HepG2 (cell line): ENCODE measurements at regions not wholly inside any gene's neighbourhood (a gene's known extent, or its start where the extent isn't known, plus 50 kb on each side); places are given as distances from the start of the nearest gene placed in this dataset.

Source experiments
- ATAC-seq: fragments of 200-7000 bp; cut with Tn5 transposase; 3 replicates; pipeline ENCODE4 v1.9.1; 2020; ENCODE audit warnings: mild to moderate bottlenecking, moderate library complexity
- BruUV-seq: library from RNA; stranded (reverse); fragments of 400-500 nt; replicated peaks from 2 replicates; lab custom pipeline; 2021; lab: Mats Ljungman, UMichigan
- CTCF ChIA-PET: fragments of 300-600 bp; formaldehyde crosslinking; extraction: SDS; loops from one replicate; lab custom pipeline; 2021; ENCODE audit warnings: low total read pairs, inconsistent platforms, low intra/inter-chr PET ratio; lab: Yijun Ruan, JAX
- POLR2A ChIA-PET: fragments of 350-600 bp; sonication (Branson Sonifier 250); formaldehyde crosslinking; loops from one replicate; lab custom pipeline; 2020; ENCODE audit warnings: antibody characterized with exemption, inconsistent platforms; lab: Yijun Ruan, JAX
- DNase-seq: peaks from one replicate; pipeline ENCODE4 v3.0.0-alpha.2; 2015; ENCODE audit warnings: low spot score
- FAIRE-seq: peaks from 3 replicates; lab custom pipeline; 2011; peaks lifted over from hg19 to GRCh38; lab: Jason Lieb, UNC
- H2AFZ ChIP-seq: one replicate; pipeline ENCODE4 v1.6.1; 2011; ENCODE audit warnings: low read length, inconsistent platforms
- H3K27ac ChIP-seq: fragments of 300-600 bp; 3 replicates; pipeline ENCODE4 v1.8.0; 2011; ENCODE audit warnings: mixed run types, mild to moderate bottlenecking, mixed read lengths, low read length, inconsistent platforms; ENCODE audit not compliant: insufficient read depth; ENCODE audit errors: extremely low read length
- H3K27me3 ChIP-seq, 2 experiments: fragments of 200-600 bp in 1 of 2; 2 replicates in 1 of 2; 3 replicates in 1 of 2; pipeline versions ENCODE4 v1.6.0 to v1.8.0; 2011; ENCODE audit warnings: low read length in 2 of 2, mild to moderate bottlenecking in 2 of 2, moderate library complexity in 2 of 2, inconsistent platforms in 1 of 2; ENCODE audit not compliant: insufficient read depth in 2 of 2, control insufficient read depth in 1 of 2
- H3K36me3 ChIP-seq, 2 experiments: fragments of 200-600 bp in 1 of 2; replicated peaks in 1 of 2; 2 replicates in 1 of 2; 3 replicates in 1 of 2; pipeline versions ENCODE4 v1.5.1 to v1.8.0; 2011; ENCODE audit warnings: low read length in 2 of 2, inconsistent platforms in 1 of 2; ENCODE audit not compliant: insufficient read depth in 2 of 2, control insufficient read depth in 1 of 2
- H3K4me1 ChIP-seq: 2 replicates; pipeline ENCODE4 v1.5.1; 2012; ENCODE audit warnings: low read length, inconsistent platforms; ENCODE audit not compliant: insufficient read depth
- H3K4me2 ChIP-seq: 2 replicates; pipeline ENCODE4 v1.6.0; 2011; ENCODE audit warnings: low read depth, low read length, inconsistent platforms
- H3K4me3 ChIP-seq, 3 experiments: fragments of 200-600 bp in 1 of 3; sonication (generic), shearing (Covaris generic) in 1 of 3; replicated peaks in 1 of 3; 2 replicates each; pipeline ENCODE4 v1.5.1; 2011 to 2016; ENCODE audit warnings: low read length in 3 of 3, inconsistent platforms in 2 of 3, low read depth in 2 of 3, mild to moderate bottlenecking in 2 of 3, control low read depth in 1 of 3, mixed read lengths in 1 of 3; ENCODE audit not compliant: insufficient read depth in 1 of 3
- H3K79me2 ChIP-seq: one replicate; pipeline ENCODE4 v1.6.1; 2011; ENCODE audit warnings: low read length, inconsistent platforms; ENCODE audit not compliant: insufficient read depth
- H3K9ac ChIP-seq: 2 replicates; pipeline ENCODE4 v1.6.0; 2011; ENCODE audit warnings: mild to moderate bottlenecking, low read depth, low read length, inconsistent platforms; ENCODE audit not compliant: insufficient read depth
- H3K9me3 ChIP-seq: 2 replicates; pipeline ENCODE4 v1.5.1; 2012; ENCODE audit warnings: mild to moderate bottlenecking, low read length
- H4K20me1 ChIP-seq: 2 replicates; pipeline ENCODE4 v1.6.0; 2011; ENCODE audit warnings: inconsistent platforms, mild to moderate bottlenecking, low read length, moderate library complexity; ENCODE audit not compliant: insufficient read depth
- ARHGAP35 ChIP-seq: sonication (generic); formaldehyde crosslinking; IDR thresholded peaks from 2 replicates; pipeline ENCODE4 v1.9.0; 2022; ENCODE audit warnings: mild to moderate bottlenecking, inconsistent platforms, moderate library complexity, missing genetic modification reagents, borderline replicate concordance
- GPN1 ChIP-seq: sonication (generic); formaldehyde crosslinking; IDR thresholded peaks from 2 replicates; pipeline ENCODE4 v1.5.1; 2020; ENCODE audit warnings: missing genetic modification reagents, borderline replicate concordance
- HDAC1 ChIP-seq: sonication (generic); formaldehyde crosslinking; IDR thresholded peaks from 2 replicates; pipeline ENCODE4 v1.5.1; 2020; ENCODE audit warnings: mild to moderate bottlenecking, missing genetic modification reagents
- MAFF ChIP-seq: IDR thresholded peaks from 2 replicates; pipeline ENCODE4 v1.6.1; 2011; ENCODE audit warnings: low read depth, low read length, improper control_type of control experiment
- SOX6 ChIP-seq, 2 experiments: fragments of 450-650 bp in 1 of 2; sonication (generic) in 1 of 2; formaldehyde crosslinking in 1 of 2; IDR thresholded peaks; 2 replicates each; pipeline versions ENCODE4 v1.4.0 to v1.6.1; 2017 to 2020; ENCODE audit warnings: antibody characterized with exemption in 1 of 2, mild to moderate bottlenecking in 1 of 2, missing genetic modification reagents in 1 of 2
- TAF15 ChIP-seq: fragments of 200-400 bp; formaldehyde crosslinking; IDR thresholded peaks from one replicate; pipeline ENCODE4 v1.6.1; 2018; ENCODE audit warnings: mild to moderate bottlenecking, low read depth, low read length; ENCODE audit not compliant: poor library complexity, severe bottlenecking
- ZNF225 ChIP-seq: sonication (generic); formaldehyde crosslinking; IDR thresholded peaks from 2 replicates; pipeline ENCODE4 v1.4.0; 2020; ENCODE audit warnings: mild to moderate bottlenecking, missing genetic modification reagents
- ZNF251 ChIP-seq: sonication (generic); formaldehyde crosslinking; IDR thresholded peaks from 2 replicates; pipeline ENCODE4 v1.9.0; 2021; ENCODE audit warnings: mild to moderate bottlenecking, missing genetic modification reagents
- ZNF264 ChIP-seq: sonication (generic); formaldehyde crosslinking; IDR thresholded peaks from 2 replicates; pipeline ENCODE4 v1.4.0; 2020; ENCODE audit warnings: missing genetic modification reagents
- ZNF329 ChIP-seq: sonication (generic); formaldehyde crosslinking; IDR thresholded peaks from 2 replicates; pipeline ENCODE4 v1.9.0; 2021; ENCODE audit warnings: low read depth, mild to moderate bottlenecking, missing genetic modification reagents
- ZNF383 ChIP-seq: sonication (generic); formaldehyde crosslinking; IDR thresholded peaks from 2 replicates; pipeline ENCODE4 v1.4.0; 2020; ENCODE audit warnings: missing genetic modification reagents, mild to moderate bottlenecking, borderline replicate concordance
- ZNF607 ChIP-seq: sonication (generic); formaldehyde crosslinking; IDR thresholded peaks from 2 replicates; pipeline ENCODE4 v1.5.1; 2020; ENCODE audit warnings: missing genetic modification reagents, mild to moderate bottlenecking, borderline replicate concordance
- WGBS: methylation state at CpG from one replicate; pipeline ENCODE4 v1.1.6; 2017; ENCODE audit warnings: low lambda C conversion rate; 5-methylcytosine and 5-hydroxymethylcytosine counted together
- in situ Hi-C: cut with HindIII; loops from 2 replicates; pipeline ENCODE4 v1.10.0; 2017; ENCODE audit warnings: low pct_unique_long_range_greater_than_20kb; ENCODE audit not compliant: extremely low pct_ligation_motif_present
- intact Hi-C: fragments of 100-400 bp; cut with micrococcal nuclease; formaldehyde crosslinking; loops from one replicate; pipeline ENCODE4 v1.10.0; 2022; ENCODE audit not compliant: unreplicated experiment
- TF ChIP-seq, protein P1 (sequence below): sonication (generic); formaldehyde crosslinking; IDR thresholded peaks from 2 replicates; pipeline ENCODE4 v1.5.0; 2020; ENCODE audit warnings: missing genetic modification reagents, mild to moderate bottlenecking, borderline replicate concordance
- TF ChIP-seq, protein P2 (sequence below): sonication (generic); formaldehyde crosslinking; IDR thresholded peaks from 2 replicates; pipeline ENCODE4 v1.4.0; 2020; ENCODE audit warnings: missing genetic modification reagents
- TF ChIP-seq, protein P3 (sequence below): sonication (generic); formaldehyde crosslinking; IDR thresholded peaks from 2 replicates; pipeline ENCODE4 v1.4.0; 2020; ENCODE audit warnings: mild to moderate bottlenecking, missing genetic modification reagents
- TF ChIP-seq, protein P4 (sequence below): sonication (generic); formaldehyde crosslinking; IDR thresholded peaks from 2 replicates; pipeline ENCODE4 v1.5.0; 2020; ENCODE audit warnings: missing genetic modification reagents, mild to moderate bottlenecking, borderline replicate concordance

DNA sequence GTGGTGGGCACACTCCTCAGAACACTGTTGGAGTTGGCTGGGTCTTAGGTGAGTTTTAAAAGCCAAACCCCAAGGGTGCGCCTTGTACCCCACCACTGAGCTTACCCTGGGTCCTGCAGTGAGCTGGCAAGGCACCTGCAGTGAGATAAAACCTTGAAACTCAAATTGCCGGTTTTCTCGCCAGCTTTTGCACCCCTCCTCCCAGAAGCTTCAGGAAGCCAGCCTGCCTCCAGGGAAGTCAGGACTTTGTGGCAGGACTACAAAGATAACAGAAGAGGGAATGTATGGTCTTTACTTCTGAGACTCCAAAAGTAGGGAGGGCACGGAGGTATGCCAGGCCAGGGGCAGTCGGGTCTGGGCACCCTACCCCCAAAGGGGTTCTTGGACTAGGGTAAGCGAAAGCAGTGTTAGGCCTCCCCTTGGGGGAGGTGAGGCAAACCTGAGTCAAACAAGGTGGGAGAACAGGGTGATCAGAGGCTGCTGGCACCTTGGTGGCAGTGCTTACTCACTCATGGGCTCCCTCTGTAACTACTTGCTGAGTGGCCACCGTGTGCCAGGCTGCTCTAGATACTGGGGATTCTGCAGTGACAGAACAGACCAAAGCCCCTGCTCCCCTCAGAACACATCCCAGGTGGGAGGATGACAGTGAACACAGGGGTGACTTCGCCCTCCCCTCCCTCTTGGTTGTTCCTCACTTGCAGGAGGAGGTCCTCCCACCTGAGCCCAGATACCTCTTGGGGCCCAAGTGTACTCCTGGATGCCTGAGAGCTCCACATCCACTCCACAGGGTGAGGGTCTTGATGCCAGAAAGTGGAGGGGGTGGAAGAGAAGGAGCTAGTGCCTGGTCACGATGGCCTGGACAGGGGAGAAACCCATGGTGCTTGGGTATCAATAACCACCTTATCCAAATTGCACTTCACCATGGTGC, 69.3 kb upstream of the RGPD5 start:
- in situ Hi-C loops (no loop called here), intact Hi-C loops (no loop called here)
- POLR2A ChIA-PET = no interaction called here
- DNase-seq = no peak
- Histone ChIP-seq H3K4me3 (no peak overlapping the region), H3K36me3 (no peaks in the 10 kb centered on the region), H3K4me2 (no peak overlapping the region), H3K27me3 (peaks cover 5 to 41% of the 10 kb centered on the region in 2 experiments), H3K79me2 (no peaks in the 10 kb centered on the region), H3K4me1 (peaks cover 17% of the 10 kb centered on the region), H4K20me1 (no peaks in the 10 kb centered on the region), H2AFZ (no peak overlapping the region), H3K9ac (no peak overlapping the region), H3K9me3 (no peaks in the 10 kb centered on the region), H3K27ac (no peak overlapping the region)
- BruUV-seq = no TSS peak
- CTCF ChIA-PET = no interaction called here
- no peak for ATAC-seq
- FAIRE-seq = no peak
- 42% methylated on average over 8 of the region's 9 CpGs for WGBS
- TF ChIP-seq HDAC1 (CRISPR knock-in tag) = no peak
- TF ChIP-seq, protein P1, sequence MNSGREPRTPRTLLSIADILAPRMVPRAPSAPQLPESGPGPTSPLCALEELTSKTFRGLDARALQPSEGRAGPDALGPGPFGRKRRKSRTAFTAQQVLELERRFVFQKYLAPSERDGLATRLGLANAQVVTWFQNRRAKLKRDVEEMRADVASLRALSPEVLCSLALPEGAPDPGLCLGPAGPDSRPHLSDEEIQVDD (CRISPR knock-in tag) = no peak
- TF ChIP-seq ZNF225 (CRISPR knock-in tag) = no peak
- no peak for TF ChIP-seq ZNF607 (CRISPR knock-in tag)
- TF ChIP-seq, protein P2, sequence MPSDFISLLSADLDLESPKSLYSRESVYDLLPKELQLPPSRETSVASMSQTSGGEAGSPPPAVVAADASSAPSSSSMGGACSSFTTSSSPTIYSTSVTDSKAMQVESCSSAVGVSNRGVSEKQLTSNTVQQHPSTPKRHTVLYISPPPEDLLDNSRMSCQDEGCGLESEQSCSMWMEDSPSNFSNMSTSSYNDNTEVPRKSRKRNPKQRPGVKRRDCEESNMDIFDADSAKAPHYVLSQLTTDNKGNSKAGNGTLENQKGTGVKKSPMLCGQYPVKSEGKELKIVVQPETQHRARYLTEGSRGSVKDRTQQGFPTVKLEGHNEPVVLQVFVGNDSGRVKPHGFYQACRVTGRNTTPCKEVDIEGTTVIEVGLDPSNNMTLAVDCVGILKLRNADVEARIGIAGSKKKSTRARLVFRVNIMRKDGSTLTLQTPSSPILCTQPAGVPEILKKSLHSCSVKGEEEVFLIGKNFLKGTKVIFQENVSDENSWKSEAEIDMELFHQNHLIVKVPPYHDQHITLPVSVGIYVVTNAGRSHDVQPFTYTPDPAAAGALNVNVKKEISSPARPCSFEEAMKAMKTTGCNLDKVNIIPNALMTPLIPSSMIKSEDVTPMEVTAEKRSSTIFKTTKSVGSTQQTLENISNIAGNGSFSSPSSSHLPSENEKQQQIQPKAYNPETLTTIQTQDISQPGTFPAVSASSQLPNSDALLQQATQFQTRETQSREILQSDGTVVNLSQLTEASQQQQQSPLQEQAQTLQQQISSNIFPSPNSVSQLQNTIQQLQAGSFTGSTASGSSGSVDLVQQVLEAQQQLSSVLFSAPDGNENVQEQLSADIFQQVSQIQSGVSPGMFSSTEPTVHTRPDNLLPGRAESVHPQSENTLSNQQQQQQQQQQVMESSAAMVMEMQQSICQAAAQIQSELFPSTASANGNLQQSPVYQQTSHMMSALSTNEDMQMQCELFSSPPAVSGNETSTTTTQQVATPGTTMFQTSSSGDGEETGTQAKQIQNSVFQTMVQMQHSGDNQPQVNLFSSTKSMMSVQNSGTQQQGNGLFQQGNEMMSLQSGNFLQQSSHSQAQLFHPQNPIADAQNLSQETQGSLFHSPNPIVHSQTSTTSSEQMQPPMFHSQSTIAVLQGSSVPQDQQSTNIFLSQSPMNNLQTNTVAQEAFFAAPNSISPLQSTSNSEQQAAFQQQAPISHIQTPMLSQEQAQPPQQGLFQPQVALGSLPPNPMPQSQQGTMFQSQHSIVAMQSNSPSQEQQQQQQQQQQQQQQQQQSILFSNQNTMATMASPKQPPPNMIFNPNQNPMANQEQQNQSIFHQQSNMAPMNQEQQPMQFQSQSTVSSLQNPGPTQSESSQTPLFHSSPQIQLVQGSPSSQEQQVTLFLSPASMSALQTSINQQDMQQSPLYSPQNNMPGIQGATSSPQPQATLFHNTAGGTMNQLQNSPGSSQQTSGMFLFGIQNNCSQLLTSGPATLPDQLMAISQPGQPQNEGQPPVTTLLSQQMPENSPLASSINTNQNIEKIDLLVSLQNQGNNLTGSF (CRISPR knock-in tag) = no peak
- TF ChIP-seq, protein P3, sequence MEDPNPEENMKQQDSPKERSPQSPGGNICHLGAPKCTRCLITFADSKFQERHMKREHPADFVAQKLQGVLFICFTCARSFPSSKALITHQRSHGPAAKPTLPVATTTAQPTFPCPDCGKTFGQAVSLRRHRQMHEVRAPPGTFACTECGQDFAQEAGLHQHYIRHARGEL (CRISPR knock-in tag) = no peak
- TF ChIP-seq GPN1 (CRISPR knock-in tag) = no peak
- no peak for TF ChIP-seq ZNF264
- TF ChIP-seq MAFF = no peak
- TF ChIP-seq ZNF251 (CRISPR knock-in tag) = no peak
- TF ChIP-seq SOX6 (IDR thresholded peaks at IDR 0.05) = no peak
- TF ChIP-seq SOX6 (CRISPR knock-in tag; IDR thresholded peaks at IDR 0.05) = no peak
- TF ChIP-seq ARHGAP35 (CRISPR knock-in tag) = no peak
- TF ChIP-seq, protein P4, sequence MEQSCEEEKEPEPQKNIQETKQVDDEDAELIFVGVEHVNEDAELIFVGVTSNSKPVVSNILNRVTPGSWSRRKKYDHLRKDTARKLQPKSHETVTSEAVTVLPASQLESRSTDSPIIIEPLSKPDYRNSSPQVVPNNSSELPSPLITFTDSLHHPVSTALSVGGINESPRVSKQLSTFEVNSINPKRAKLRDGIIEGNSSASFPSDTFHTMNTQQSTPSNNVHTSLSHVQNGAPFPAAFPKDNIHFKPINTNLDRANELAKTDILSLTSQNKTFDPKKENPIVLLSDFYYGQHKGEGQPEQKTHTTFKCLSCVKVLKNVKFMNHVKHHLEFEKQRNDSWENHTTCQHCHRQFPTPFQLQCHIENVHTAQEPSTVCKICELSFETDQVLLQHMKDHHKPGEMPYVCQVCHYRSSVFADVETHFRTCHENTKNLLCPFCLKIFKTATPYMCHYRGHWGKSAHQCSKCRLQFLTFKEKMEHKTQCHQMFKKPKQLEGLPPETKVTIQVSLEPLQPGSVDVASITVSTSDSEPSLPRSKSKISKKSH (CRISPR knock-in tag) = no peak
- TF ChIP-seq ZNF383 (CRISPR knock-in tag) = no peak
- no peak for TF ChIP-seq ZNF329
- no peak for TF ChIP-seq TAF15
